HG02840 (cell line): ENCODE measurements at regions not wholly inside any gene's neighbourhood (a gene's known extent, or its start where the extent isn't known, plus 50 kb on each side); places are given as distances from the start of the nearest gene placed in this dataset.

Source experiments
- ATAC-seq: cut with Tn5 transposase; IDR thresholded peaks from one replicate; pipeline ENCODE4 v1.9.1; 2021; ENCODE audit warnings: mild to moderate bottlenecking, moderate library complexity, moderate number of reproducible peaks; ENCODE audit not compliant: unreplicated experiment, low FRiP score

DNA sequence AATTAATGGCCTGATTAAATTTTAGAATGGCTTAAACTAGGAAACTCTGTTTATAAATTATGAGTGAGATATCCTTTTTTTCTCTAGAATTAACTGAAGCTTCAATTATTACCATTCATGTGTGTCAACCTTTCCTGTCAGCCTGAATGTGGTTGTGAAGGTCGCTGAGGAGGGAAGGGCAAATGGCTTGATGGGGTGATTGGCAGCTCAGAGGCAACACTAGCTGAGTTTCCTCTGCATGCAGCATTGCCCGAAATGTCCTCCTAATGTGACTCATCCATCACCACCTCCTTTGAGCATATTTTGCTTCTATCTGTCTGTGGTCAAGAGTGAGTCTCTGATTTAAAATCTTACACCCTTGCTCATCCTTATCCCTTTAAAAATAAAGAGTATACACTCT lies 281.9 kb downstream of the TENT4A start:
- no peak for ATAC-seq

- no peak for ATAC-seq
Observed at GRCh38 chr5:7000310-7000709, 287.1 kb downstream of the TENT4A start.

GRCh38 chr5:7010591-7010990 lies 297.4 kb downstream of the TENT4A start:
- ATAC-seq, result no peak

GRCh38 chr5:7012057-7012456 lies 298.8 kb downstream of the TENT4A start:
- ATAC-seq, result no peak

DNA sequence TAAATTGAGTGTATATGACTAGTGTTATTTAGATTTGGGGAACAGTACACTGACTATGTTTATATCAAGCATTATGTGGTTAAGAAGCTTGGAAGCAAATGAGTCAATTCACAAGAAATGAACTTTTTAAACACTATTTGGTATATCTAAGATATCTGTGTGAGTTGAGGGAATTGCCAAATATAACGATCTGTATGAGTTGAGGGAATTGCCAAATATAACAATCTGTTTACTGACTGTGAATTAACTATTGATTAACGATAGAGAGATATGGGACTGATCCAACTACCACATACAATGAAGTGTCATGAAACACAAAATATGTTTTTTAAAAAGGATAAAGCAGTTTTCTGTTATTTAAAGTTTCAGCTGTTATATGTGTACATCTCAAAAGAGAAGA lies 301.4 kb downstream of the TENT4A start:
- no peak for ATAC-seq

- ATAC-seq, result no peak
Observed at GRCh38 chr5:7015586-7016256, 302.5 kb downstream of the TENT4A start.

DNA sequence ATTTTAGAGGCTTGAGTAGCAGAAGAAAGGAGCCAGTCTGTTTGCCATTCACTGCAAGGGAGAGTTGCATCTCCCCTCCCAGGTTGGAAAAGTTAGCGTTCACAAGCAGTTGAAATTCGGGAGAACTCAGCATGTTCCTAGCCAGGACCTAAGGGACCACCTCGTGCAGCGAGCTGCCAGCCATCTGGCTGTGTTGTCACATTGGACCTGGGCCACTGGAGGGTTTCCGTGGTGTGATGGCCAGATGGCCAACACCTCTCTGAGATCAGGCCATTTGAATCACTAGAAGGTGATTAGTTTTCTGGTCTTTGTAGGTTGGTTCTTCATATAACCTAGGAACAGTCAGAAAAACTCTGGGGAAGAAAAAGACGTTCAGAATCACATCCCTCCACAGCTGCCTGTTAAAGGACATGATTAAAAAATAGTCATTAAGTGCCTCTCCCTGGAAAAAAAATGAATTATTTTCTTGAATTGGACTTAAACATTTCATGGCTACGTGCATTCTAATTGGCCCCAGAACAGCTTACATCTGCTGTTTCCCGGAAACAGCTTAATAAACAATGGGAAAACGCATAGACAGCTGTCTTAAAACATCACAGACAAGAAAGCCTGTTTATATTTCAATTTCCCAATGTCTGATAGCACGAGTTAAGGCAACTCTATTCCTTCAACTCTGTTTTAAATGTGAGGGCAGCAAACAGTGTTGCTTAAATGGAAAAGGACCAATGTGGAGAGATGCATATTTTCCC lies 303.9 kb downstream of the TENT4A start:
- no peak for ATAC-seq

GRCh38 chr5:7018198-7018597 lies 305.0 kb downstream of the TENT4A start:
- ATAC-seq, result no peak

DNA sequence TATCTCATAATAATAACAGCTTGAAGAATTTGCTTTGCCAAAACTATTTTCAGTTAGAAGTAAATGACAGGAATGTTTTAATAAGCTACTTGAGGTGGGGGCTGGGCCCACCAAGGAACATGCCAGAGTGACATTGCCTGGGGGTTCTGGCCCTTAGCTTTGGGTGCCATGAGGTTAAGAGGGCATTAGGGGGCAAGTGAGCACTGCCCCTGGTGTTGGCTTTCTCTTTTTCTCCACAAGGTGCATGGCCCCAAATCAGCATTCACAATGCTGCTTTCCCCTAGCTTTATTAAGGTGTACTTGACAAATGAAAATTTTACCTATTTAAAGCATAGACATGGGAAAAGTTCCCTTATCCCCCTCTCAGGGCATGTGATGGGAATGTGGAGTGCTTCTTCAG lies 305.4 kb downstream of the TENT4A start:
- ATAC-seq, result no peak

DNA sequence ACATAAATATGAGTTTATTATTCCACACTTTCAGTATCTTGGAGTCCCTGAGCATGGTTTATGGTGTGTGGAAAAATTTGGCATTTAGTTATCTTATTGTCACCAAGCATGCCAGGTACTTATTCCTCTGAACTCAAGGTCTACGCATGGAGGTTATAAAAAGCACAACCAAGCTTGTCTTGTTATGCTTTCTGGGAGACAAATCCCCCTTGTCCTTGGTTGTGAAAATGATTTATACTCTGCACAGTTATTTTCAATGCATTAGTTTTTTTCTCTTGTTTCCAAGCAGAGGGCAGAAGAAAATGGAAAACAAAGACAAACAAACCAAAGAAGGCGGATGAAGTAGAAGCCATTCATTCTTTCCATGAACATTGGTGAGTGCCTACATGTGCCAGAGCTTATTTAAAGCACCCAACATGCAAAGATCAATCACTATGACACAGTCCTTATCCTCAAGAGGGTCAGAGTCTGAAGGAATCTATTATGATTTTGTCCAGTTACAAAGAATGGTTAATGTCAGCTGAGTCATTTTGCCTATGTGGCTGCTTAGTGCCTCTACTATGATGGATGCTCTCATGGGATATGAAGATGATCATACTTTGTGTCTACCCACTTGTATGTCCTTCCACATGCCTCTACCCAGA lies 323.1 kb downstream of the TENT4A start:
- no peak for ATAC-seq

DNA sequence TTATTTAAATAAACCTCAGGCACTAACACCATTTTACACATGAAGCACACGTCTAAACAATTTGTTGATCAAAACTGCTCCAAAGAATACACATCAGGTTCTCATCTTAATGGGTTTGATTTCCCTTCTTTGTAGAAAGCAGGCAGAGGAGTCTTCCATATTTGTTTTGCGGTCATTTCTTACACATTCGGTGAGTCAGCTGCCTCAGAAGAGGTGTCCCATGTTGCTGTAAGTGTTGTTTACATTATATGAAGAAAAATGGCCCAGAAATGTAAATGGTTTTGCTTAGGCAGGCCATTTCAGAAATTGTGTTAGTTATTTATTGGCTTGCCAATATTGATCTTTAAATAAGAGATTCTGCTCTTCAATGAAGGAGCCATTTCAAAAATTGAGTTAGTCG lies 325.8 kb downstream of the TENT4A start:
- no peak for ATAC-seq

DNA sequence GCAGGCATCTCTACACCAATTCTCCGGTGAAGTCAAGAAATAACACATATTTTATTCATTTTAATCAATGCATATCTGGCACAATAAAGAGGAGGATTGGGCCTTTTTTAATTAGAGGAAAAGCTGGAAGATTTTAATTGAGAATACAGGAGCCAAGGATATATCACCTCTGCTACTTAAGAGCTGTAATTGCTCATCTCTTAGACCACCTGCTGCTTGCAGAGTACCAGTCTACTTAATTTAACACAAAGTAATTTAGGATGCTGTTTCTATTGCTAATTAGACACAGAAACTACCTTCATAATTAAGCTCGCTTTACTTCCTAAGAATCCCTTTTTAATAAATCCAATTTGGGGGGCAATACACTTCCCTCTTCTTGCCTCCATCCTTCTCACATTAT lies 326.9 kb downstream of the TENT4A start:
- no peak for ATAC-seq

GRCh38 chr5:7043797-7044196 lies 330.6 kb downstream of the TENT4A start:
- no peak for ATAC-seq

GRCh38 chr5:7047511-7048261 lies 334.5 kb downstream of the TENT4A start:
- ATAC-seq, result no peak

GRCh38 chr5:7050986-7051385 lies 337.8 kb downstream of the TENT4A start:
- ATAC-seq, result no peak

- no peak for ATAC-seq
Observed at GRCh38 chr5:7053125-7053524, 339.9 kb downstream of the TENT4A start.

DNA sequence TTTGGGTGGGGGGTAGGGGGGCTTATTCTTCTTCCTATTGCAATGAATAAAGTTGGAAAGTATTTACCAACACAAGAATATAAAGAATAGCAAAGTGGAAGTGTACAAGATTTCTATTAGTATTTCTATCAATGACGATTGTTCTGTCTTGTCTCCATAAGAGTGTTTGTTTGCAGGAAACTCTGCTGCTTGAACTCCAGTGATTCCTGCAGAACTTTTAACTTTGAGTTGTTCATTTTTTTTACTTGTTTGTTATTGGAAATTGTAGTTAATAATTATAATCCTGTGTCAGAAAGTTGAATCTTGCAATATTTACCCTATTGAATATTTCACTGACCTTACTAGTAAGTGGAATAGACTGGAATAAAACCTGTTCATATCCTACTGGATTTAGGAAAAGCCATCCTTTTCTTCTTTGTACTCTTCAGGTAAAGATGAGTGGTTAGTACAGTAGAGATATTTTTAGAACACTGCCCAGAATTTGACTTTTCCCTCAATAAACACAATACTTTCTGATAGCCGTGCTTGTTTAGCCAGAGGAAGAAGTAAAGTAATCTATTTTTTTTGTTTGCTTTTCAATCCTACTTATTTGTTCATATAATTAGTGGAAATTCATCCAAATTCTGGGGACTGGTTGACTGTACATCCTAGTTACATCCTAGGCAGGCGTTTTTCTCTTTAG lies 340.4 kb downstream of the TENT4A start:
- ATAC-seq, result no peak

GRCh38 chr5:7066471-7067235 lies 329.3 kb upstream of the ADCY2 start:
- ATAC-seq, result no peak

- ATAC-seq, result no peak
Observed at GRCh38 chr5:7068156-7068555, 327.8 kb upstream of the ADCY2 start.

GRCh38 chr5:7068899-7069298 lies 327.0 kb upstream of the ADCY2 start:
- ATAC-seq, result no peak
